OCI-LY3 (cell line): ENCODE measurements at regions not wholly inside any gene's neighbourhood (a gene's known extent, or its start where the extent isn't known, plus 50 kb on each side); places are given as distances from the start of the nearest gene placed in this dataset.

ENCODE experiments used
- H2AFZ ChIP-seq: fragments of 200-600, 300-600 bp; shearing (Covaris generic); 2 replicates; pipeline ENCODE4 v1.6.0; 2014; ENCODE audit warnings: antibody characterized with exemption, low read depth, low read length
- H3K27ac ChIP-seq: fragments of 200-600, 300-600 bp; sonication (generic); 2 replicates; pipeline ENCODE4 v1.5.1; 2014; ENCODE audit warnings: mild to moderate bottlenecking, low read length, moderate library complexity, mixed read lengths
- H3K27me3 ChIP-seq: fragments of 200-600, 300-600 bp; sonication (generic); 2 replicates; pipeline ENCODE4 v1.6.1; 2014; ENCODE audit warnings: low read depth, low read length, mixed read lengths
- H3K36me3 ChIP-seq: fragments of 200-600, 300-600 bp; sonication (generic); replicated peaks from 2 replicates; pipeline ENCODE3; 2014; ENCODE audit warnings: low read depth, low read length, mixed read lengths
- H3K4me1 ChIP-seq: fragments of 300-600, 200-600 bp; sonication (generic); 2 replicates; pipeline ENCODE4 v1.6.1; 2014; ENCODE audit warnings: low read length, mixed read lengths
- H3K4me2 ChIP-seq: fragments of 200-600, 300-600 bp; sonication (generic); 2 replicates; pipeline ENCODE4 v1.6.1; 2014; ENCODE audit warnings: low read length, mixed read lengths
- H3K4me3 ChIP-seq: fragments of 300-600, 200-600 bp; sonication (generic); 2 replicates; pipeline ENCODE4 v1.5.1; 2014; ENCODE audit warnings: antibody characterized with exemption, mild to moderate bottlenecking, low read length, moderate library complexity
- H3K79me2 ChIP-seq: fragments of 300-600, 200-600 bp; shearing (Covaris generic); 2 replicates; pipeline ENCODE4 v1.6.1; 2014; ENCODE audit warnings: mild to moderate bottlenecking, low read length, mixed read lengths
- H3K9ac ChIP-seq: fragments of 300-600, 200-600 bp; shearing (Covaris generic); 2 replicates; pipeline ENCODE4 v1.6.0; 2014; ENCODE audit warnings: mild to moderate bottlenecking, low read length, moderate library complexity
- H3K9me3 ChIP-seq: fragments of 200-600, 300-600 bp; shearing (Covaris generic); 2 replicates; pipeline ENCODE4 v1.6.1; 2014; ENCODE audit warnings: low read length, mixed read lengths; ENCODE audit not compliant: insufficient read depth
- H4K20me1 ChIP-seq: fragments of 200-600, 300-600 bp; sonication (generic); 2 replicates; pipeline ENCODE4 v1.6.1; 2016; ENCODE audit warnings: low read length, mixed read lengths; ENCODE audit not compliant: insufficient read depth
- EZH2phosphoT487 ChIP-seq: fragments of 200-600 bp; shearing (Covaris generic); IDR thresholded peaks from 2 replicates; pipeline ENCODE4 v1.6.1; 2018; ENCODE audit warnings: antibody characterized with exemption, mixed run types, low read depth
- TF ChIP-seq, protein P1 (sequence below): fragments of 200-600, 300-600 bp; sonication (generic); IDR thresholded peaks from 2 replicates; pipeline ENCODE4 v1.5.1; 2014; ENCODE audit warnings: antibody characterized with exemption, low read length, low read depth

DNA sequence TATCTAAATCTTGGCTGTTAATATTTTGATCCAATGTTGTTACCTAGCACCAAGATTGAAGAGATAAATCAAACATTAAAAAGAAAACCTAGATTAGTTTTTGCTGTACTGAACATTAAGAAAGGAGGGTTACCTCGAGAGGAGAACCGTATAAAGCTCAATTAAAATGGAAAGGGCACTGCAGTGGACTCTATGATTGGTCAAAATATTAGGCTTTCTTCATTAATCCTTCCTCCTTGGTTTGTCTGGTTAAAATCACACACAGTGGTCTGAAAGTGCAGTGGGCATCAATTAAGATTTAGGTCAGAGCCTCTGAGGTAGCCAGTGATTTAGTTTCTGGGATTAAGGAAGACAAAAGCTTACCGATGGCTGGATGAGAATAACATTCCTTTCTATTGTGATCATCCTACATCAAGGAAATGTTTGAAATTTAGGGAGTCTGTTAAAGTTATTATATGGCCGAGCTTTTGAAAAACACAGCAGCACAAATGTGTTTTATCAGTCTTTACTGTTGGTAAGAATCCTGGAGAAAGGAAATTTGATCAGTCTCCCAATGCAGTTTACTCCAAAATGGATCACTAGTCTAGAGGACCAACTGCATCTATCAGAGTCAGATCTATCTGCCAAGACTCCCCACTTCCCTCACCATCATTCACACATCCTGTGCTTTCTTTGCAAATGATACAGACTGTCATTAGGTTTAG, 134.6 kb upstream of the NEDD9 start:
- H3K27ac ChIP-seq: 0 out of 2 replicates have a peak overlapping the region, but pooled peaks have one; percentile 15
- peaks cover 82% of the 10 kb centered on the region for H3K36me3 ChIP-seq
- peak overlapping the region; percentile 24; the same call in 1 of the 2 replicates for H3K4me3 ChIP-seq
- H4K20me1 ChIP-seq: peaks cover 52% of the 10 kb centered on the region
- no peak for TF ChIP-seq EZH2phosphoT487
- TF ChIP-seq, protein P1, sequence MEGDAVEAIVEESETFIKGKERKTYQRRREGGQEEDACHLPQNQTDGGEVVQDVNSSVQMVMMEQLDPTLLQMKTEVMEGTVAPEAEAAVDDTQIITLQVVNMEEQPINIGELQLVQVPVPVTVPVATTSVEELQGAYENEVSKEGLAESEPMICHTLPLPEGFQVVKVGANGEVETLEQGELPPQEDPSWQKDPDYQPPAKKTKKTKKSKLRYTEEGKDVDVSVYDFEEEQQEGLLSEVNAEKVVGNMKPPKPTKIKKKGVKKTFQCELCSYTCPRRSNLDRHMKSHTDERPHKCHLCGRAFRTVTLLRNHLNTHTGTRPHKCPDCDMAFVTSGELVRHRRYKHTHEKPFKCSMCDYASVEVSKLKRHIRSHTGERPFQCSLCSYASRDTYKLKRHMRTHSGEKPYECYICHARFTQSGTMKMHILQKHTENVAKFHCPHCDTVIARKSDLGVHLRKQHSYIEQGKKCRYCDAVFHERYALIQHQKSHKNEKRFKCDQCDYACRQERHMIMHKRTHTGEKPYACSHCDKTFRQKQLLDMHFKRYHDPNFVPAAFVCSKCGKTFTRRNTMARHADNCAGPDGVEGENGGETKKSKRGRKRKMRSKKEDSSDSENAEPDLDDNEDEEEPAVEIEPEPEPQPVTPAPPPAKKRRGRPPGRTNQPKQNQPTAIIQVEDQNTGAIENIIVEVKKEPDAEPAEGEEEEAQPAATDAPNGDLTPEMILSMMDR: no peak
- H3K27me3 ChIP-seq: no peaks in the 10 kb centered on the region
- H3K9ac ChIP-seq: no peak overlapping the region
- H3K9me3 ChIP-seq: no peaks in the 10 kb centered on the region
- H3K79me2 ChIP-seq: peaks cover 100% of the 10 kb centered on the region
- H3K4me1 ChIP-seq: peaks cover 62% of the 10 kb centered on the region
- no peak overlapping the region for H2AFZ ChIP-seq
- peak overlapping the region; percentile 63 for H3K4me2 ChIP-seq

DNA sequence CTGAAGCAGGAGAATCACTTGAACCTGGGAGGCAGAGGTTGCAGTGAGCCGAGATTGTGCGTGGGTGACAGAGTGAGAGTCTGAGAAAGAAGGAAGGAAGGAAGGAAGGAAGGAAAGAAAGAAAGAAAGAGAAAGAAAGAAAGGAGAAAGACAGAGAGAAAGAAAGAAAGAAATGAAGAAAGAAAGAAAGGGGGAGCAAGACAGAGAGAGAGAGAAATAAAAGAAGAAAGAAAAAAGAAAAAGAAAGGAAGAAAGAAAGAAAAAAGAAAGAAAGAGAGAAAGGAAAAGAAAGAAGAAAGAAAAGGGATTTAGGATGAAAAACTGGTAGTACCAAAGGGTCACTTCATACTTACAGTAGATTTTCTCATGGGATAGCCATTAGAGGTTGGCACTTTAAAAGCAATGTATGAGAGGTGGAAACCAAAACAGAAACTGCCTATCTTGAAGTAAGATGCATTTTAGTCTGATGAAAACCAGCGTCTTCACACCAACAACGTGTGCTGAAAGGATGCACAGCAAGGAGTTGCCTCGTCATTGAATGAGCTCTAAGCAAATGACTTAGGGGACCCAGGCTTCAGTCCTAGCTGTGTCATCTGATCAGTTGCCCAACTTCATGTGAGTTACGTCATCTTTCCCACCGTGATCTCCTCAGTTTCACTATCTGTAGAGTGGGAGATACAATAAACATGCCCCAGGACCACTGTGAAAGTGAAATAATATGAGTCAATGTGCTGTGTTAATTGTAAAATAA, 133.9 kb upstream of the NEDD9 start:
- H4K20me1 ChIP-seq: peaks cover 53% of the 10 kb centered on the region
- no peaks in the 10 kb centered on the region for H3K9me3 ChIP-seq
- H3K36me3 ChIP-seq: peaks cover 86% of the 10 kb centered on the region
- H3K9ac ChIP-seq: no peak overlapping the region
- no peak overlapping the region for H2AFZ ChIP-seq
- H3K27me3 ChIP-seq: no peaks in the 10 kb centered on the region
- H3K4me2 ChIP-seq: peak overlapping the region; percentile 63
- 0 out of 2 replicates have a peak overlapping the region, but pooled peaks have one; percentile 15 for H3K27ac ChIP-seq
- H3K4me3 ChIP-seq: peak overlapping the region; percentile 24; the same call in 1 of the 2 replicates
- TF ChIP-seq EZH2phosphoT487: no peak
- TF ChIP-seq, protein P1: no peak
- H3K4me1 ChIP-seq: peaks cover 62% of the 10 kb centered on the region
- peaks cover 100% of the 10 kb centered on the region for H3K79me2 ChIP-seq

- H3K27me3 ChIP-seq: no peaks in the 10 kb centered on the region
- no peak overlapping the region for H3K4me2 ChIP-seq
- H3K27ac ChIP-seq: no peak overlapping the region
- H3K4me3 ChIP-seq: no peak overlapping the region
- H3K79me2 ChIP-seq: peaks cover 100% of the 10 kb centered on the region
- peaks cover 46% of the 10 kb centered on the region for H4K20me1 ChIP-seq
- peaks cover 54% of the 10 kb centered on the region for H3K4me1 ChIP-seq
- no peaks in the 10 kb centered on the region for H3K9me3 ChIP-seq
- no peak for TF ChIP-seq EZH2phosphoT487
- TF ChIP-seq, protein P1: no peak
- no peak overlapping the region for H2AFZ ChIP-seq
- H3K36me3 ChIP-seq: peaks cover 85% of the 10 kb centered on the region
- H3K9ac ChIP-seq: no peak overlapping the region
Measured at GRCh38 chr6:11364971-11365397, 132.5 kb upstream of the NEDD9 start.

DNA sequence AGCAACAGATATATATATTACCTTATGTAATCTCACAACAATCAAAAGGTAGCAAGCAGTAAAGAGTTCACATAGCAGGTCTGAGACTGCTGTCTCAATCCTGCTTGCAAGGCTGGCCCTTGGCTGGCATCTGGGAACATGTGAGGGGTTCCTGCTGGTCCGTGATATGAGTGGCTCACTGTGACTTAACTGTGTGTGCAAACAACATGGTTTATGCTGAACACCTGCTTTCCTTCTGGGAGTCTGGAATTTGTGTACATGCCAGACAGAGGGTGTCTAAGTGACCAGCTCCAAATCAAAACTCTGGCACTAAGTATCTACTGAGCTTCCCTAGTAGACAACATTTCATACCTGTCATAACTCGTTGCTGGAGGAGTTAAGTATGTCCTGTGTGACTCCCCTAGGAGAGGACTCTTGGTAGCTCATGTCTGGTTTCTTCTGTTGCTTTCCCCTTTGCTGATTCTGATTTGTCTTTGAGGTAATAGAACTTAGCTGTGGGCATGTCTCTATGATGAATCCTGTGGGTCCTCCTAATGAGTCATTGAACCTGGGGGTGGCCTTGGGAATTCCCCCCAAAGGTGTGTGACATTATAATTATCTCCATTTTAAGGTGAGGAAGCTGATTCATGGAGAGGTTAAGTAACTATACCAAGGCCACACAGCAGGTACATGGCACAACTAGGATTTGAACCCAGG, 131.6 kb upstream of the NEDD9 start:
- H4K20me1 ChIP-seq: peaks cover 48% of the 10 kb centered on the region
- no peaks in the 10 kb centered on the region for H3K27me3 ChIP-seq
- peaks cover 81% of the 10 kb centered on the region for H3K36me3 ChIP-seq
- no peak for TF ChIP-seq EZH2phosphoT487
- no peak overlapping the region for H3K27ac ChIP-seq
- H2AFZ ChIP-seq: no peak overlapping the region
- peaks cover 100% of the 10 kb centered on the region for H3K79me2 ChIP-seq
- H3K4me2 ChIP-seq: no peak overlapping the region
- no peak overlapping the region for H3K4me3 ChIP-seq
- no peaks in the 10 kb centered on the region for H3K9me3 ChIP-seq
- H3K4me1 ChIP-seq: peaks cover 44% of the 10 kb centered on the region
- no peak overlapping the region for H3K9ac ChIP-seq
